ACHN (cell line): ENCODE measurements at regions not wholly inside any gene's neighbourhood (a gene's known extent, or its start where the extent isn't known, plus 50 kb on each side); places are given as distances from the start of the nearest gene placed in this dataset.
"Not testable (repeated sequence)": the region's sequence is repeated elsewhere in the genome, so short reads cannot be mapped to it uniquely, and the experiment has no call there.

ENCODE experiments used
- DNase-seq: peaks from one replicate; pipeline ENCODE4 v3.0.0-alpha.2; 2015
- in situ Hi-C: cut with HindIII; loops from 2 replicates; pipeline ENCODE4 v1.10.0; 2017; ENCODE audit warnings: low sequenced_read_pairs, low pct_ligation_motif_present, low pct_unique_long_range_greater_than_20kb

GRCh38 chr10:29363930-29364329, 75.1 kb downstream of the LYZL1 start:
- DNase-seq, in situ Hi-C loops: not testable (repeated sequence)

- DNase-seq, in situ Hi-C loops: not testable (repeated sequence)
These were observed 77.3 kb downstream of the LYZL1 start for GRCh38 chr10:29366206-29366605.

GRCh38 chr10:29369419-29369818, 80.5 kb downstream of the LYZL1 start:
- DNase-seq = no peak
- in situ Hi-C loops = no loop called here

- no peak for DNase-seq
- in situ Hi-C loops = no loop called here
These were observed 81.5 kb downstream of the LYZL1 start for GRCh38 chr10:29370097-29371092.

- no peak for DNase-seq
- in situ Hi-C loops = no loop called here
These were observed 84.0 kb downstream of the LYZL1 start for GRCh38 chr10:29372920-29373319.

- in situ Hi-C loops = no loop called here
- DNase-seq = no peak
These were observed 85.3 kb downstream of the LYZL1 start for GRCh38 chr10:29374162-29374561.

- in situ Hi-C loops = no loop called here
- no peak for DNase-seq
These were observed 87.0 kb downstream of the LYZL1 start for GRCh38 chr10:29375888-29376287.

GRCh38 chr10:29377333-29377961, 88.6 kb downstream of the LYZL1 start:
- in situ Hi-C loops = no loop called here
- DNase-seq = peak; percentile 31

GRCh38 chr10:29378106-29378505, 89.2 kb downstream of the LYZL1 start:
- in situ Hi-C loops = no loop called here
- no peak for DNase-seq

GRCh38 chr10:29379208-29379607, 90.3 kb downstream of the LYZL1 start:
- in situ Hi-C loops = no loop called here
- no peak for DNase-seq

- in situ Hi-C loops = not testable (repeated sequence)
These were observed 91.1 kb downstream of the LYZL1 start for GRCh38 chr10:29379777-29380598.

GRCh38 chr10:29380599-29381511, 92.0 kb downstream of the LYZL1 start:
- DNase-seq, in situ Hi-C loops: not testable (repeated sequence)

More at GRCh38 chr10:29379777-29380598, 91.1 kb downstream of the LYZL1 start:
- DNase-seq = not testable (repeated sequence)

- DNase-seq = peak; percentile 47
- in situ Hi-C loops = no loop called here
These were observed 97.6 kb downstream of the LYZL1 start for GRCh38 chr10:29386342-29386999.

- in situ Hi-C loops = no loop called here
- no peak for DNase-seq
These were observed 98.4 kb downstream of the LYZL1 start for GRCh38 chr10:29387269-29387668.

GRCh38 chr10:29388112-29388511, 99.2 kb downstream of the LYZL1 start:
- in situ Hi-C loops, DNase-seq: not testable (repeated sequence)

- no peak for DNase-seq
- in situ Hi-C loops = no loop called here
These were observed 100.6 kb downstream of the LYZL1 start for GRCh38 chr10:29389493-29389892.

- in situ Hi-C loops = no loop called here
- no peak for DNase-seq
These were observed 101.1 kb downstream of the LYZL1 start for GRCh38 chr10:29389935-29390334.
